ENCODE measurements at regions not wholly inside any gene's neighbourhood (a gene's known extent, or its start where the extent isn't known, plus 50 kb on each side); places are given as distances from the start of the nearest gene placed in this dataset.

GRCh38 chr7:1345796-1346755, 113.2 kb downstream of the MICALL2 start:
- Mint-ChIP-seq H3K4me1 (ENCODE audit: unreplicated experiment) (no peaks in the 10 kb centered on the region), H3K4me3 (ENCODE audit: unreplicated experiment) (no peak overlapping the region), H3K9me3 (ENCODE audit: unreplicated experiment) (no peaks in the 10 kb centered on the region), H3K27ac (ENCODE audit: unreplicated experiment) (no peak overlapping the region), H3K27me3 (ENCODE audit: unreplicated experiment) (no peaks in the 10 kb centered on the region), H3K36me3 (ENCODE audit: low read depth, unreplicated experiment) (no peaks in the 10 kb centered on the region)
- no peak for TF ChIP-seq CTCF (IDR thresholded peaks at IDR 0.05; ENCODE audit: unreplicated experiment)
- DNase-seq (ENCODE audit: low spot score): no peak

- no peaks in the 10 kb centered on the region for H3K27me3 Mint-ChIP-seq (ENCODE audit: unreplicated experiment)
- H3K4me3 Mint-ChIP-seq (ENCODE audit: unreplicated experiment): no peak overlapping the region
- H3K4me1 Mint-ChIP-seq (ENCODE audit: unreplicated experiment): no peaks in the 10 kb centered on the region
- TF ChIP-seq CTCF (IDR thresholded peaks at IDR 0.05; ENCODE audit: unreplicated experiment): no peak
- H3K27ac Mint-ChIP-seq (ENCODE audit: unreplicated experiment): no peak overlapping the region
- no peaks in the 10 kb centered on the region for H3K9me3 Mint-ChIP-seq (ENCODE audit: unreplicated experiment)
- H3K36me3 Mint-ChIP-seq (ENCODE audit: low read depth, unreplicated experiment): no peaks in the 10 kb centered on the region
- no peak for DNase-seq (ENCODE audit: low spot score)
These were observed 112.4 kb downstream of the MICALL2 start for GRCh38 chr7:1346851-1347250.

- no peak for TF ChIP-seq CTCF (IDR thresholded peaks at IDR 0.05; ENCODE audit: unreplicated experiment)
- H3K27ac Mint-ChIP-seq (ENCODE audit: unreplicated experiment): no peak overlapping the region
These were observed 111.0 kb downstream of the MICALL2 start for GRCh38 chr7:1348096-1348822.

GRCh38 chr7:1348823-1349335, 110.4 kb downstream of the MICALL2 start:
- Mint-ChIP-seq H3K4me3 (ENCODE audit: unreplicated experiment) (no peak overlapping the region), H3K4me1 (ENCODE audit: unreplicated experiment) (no peaks in the 10 kb centered on the region), H3K27ac (ENCODE audit: unreplicated experiment) (no peak overlapping the region), H3K36me3 (ENCODE audit: low read depth, unreplicated experiment) (no peaks in the 10 kb centered on the region), H3K9me3 (ENCODE audit: unreplicated experiment) (no peaks in the 10 kb centered on the region), H3K27me3 (ENCODE audit: unreplicated experiment) (no peaks in the 10 kb centered on the region)
- no peak for TF ChIP-seq CTCF (IDR thresholded peaks at IDR 0.05; ENCODE audit: unreplicated experiment)
- no peak for DNase-seq (ENCODE audit: low spot score)

More at GRCh38 chr7:1348096-1348822, 111.0 kb downstream of the MICALL2 start:
- Mint-ChIP-seq H3K36me3 (ENCODE audit: low read depth, unreplicated experiment) (no peaks in the 10 kb centered on the region), H3K9me3 (ENCODE audit: unreplicated experiment) (no peaks in the 10 kb centered on the region), H3K4me1 (ENCODE audit: unreplicated experiment) (no peaks in the 10 kb centered on the region), H3K4me3 (ENCODE audit: unreplicated experiment) (no peak overlapping the region), H3K27me3 (ENCODE audit: unreplicated experiment) (no peaks in the 10 kb centered on the region)
- DNase-seq (ENCODE audit: low spot score): no peak

All from endothelial cell (in vitro differentiated cells).